RPMI8226 (cell line): ENCODE measurements at regions not wholly inside any gene's neighbourhood (a gene's known extent, or its start where the extent isn't known, plus 50 kb on each side); places are given as distances from the start of the nearest gene placed in this dataset.
A peak's percentile ranks its signal among the peaks of the same experiment; 100 is the strongest.
"Not testable (repeated sequence)": the region's sequence is repeated elsewhere in the genome, so short reads cannot be mapped to it uniquely, and the experiment has no call there.

Experiments
- DNase-seq: peaks from one replicate; pipeline ENCODE4 v3.0.0-alpha.2; 2015

- DNase-seq = no peak
Measured at GRCh38 chr6:121020656-121021055, 313.6 kb downstream of the TBC1D32 start.

- DNase-seq = no peak
Measured at GRCh38 chr6:121008553-121008952, 325.7 kb downstream of the TBC1D32 start.

- DNase-seq = no peak
Measured at GRCh38 chr6:121006024-121006423, 328.3 kb downstream of the TBC1D32 start.

- no peak for DNase-seq
Measured at GRCh38 chr6:121000381-121000780, 333.9 kb downstream of the TBC1D32 start.

GRCh38 chr6:120996340-120996739, 337.9 kb downstream of the TBC1D32 start:
- DNase-seq = no peak

GRCh38 chr6:120994573-120994967, 339.7 kb downstream of the TBC1D32 start:
- no peak for DNase-seq

- DNase-seq = no peak
Measured at GRCh38 chr6:120993929-120994572, 340.2 kb downstream of the TBC1D32 start.

GRCh38 chr6:120992257-120992656, 342.0 kb downstream of the TBC1D32 start:
- DNase-seq = no peak

- no peak for DNase-seq
Measured at GRCh38 chr6:120990866-120991265, 343.4 kb downstream of the TBC1D32 start.

- DNase-seq = no peak
Measured at GRCh38 chr6:120981835-120982234, 352.4 kb downstream of the TBC1D32 start.

- no peak for DNase-seq
Measured at GRCh38 chr6:120966321-120966720, 368.0 kb downstream of the TBC1D32 start.

- no peak for DNase-seq
Measured at GRCh38 chr6:120965814-120966213, 368.5 kb downstream of the TBC1D32 start.

- no peak for DNase-seq
Measured at GRCh38 chr6:120960761-120961160, 373.5 kb downstream of the TBC1D32 start.

- no peak for DNase-seq
Measured at GRCh38 chr6:120954111-120954510, 380.2 kb downstream of the TBC1D32 start.

- no peak for DNase-seq
Measured at GRCh38 chr6:120951258-120951657, 383.0 kb downstream of the TBC1D32 start.

- DNase-seq = no peak
Measured at GRCh38 chr6:120947111-120947510, 387.2 kb downstream of the TBC1D32 start.

- no peak for DNase-seq
Measured at GRCh38 chr6:120945905-120946594, 388.2 kb downstream of the TBC1D32 start.

- peak; percentile 5 for DNase-seq
Measured at GRCh38 chr6:120938876-120939472, 395.3 kb downstream of the TBC1D32 start.

GRCh38 chr6:120938164-120938875, 396.0 kb downstream of the TBC1D32 start:
- no peak for DNase-seq

- no peak for DNase-seq
Measured at GRCh38 chr6:120935908-120936307, 398.4 kb downstream of the TBC1D32 start.

GRCh38 chr6:120935016-120935415, 399.3 kb downstream of the TBC1D32 start:
- DNase-seq = no peak

- DNase-seq = not testable (repeated sequence)
Measured at GRCh38 chr6:120931520-120932180, 402.6 kb downstream of the TBC1D32 start.

GRCh38 chr6:120930500-120930899, 403.8 kb downstream of the TBC1D32 start:
- DNase-seq = not testable (repeated sequence)
